Testis (tissue), 2 donors: ENCODE measurements at regions not wholly inside any gene's neighbourhood (a gene's known extent, or its start where the extent isn't known, plus 50 kb on each side); places are given as distances from the start of the nearest gene placed in this dataset.
A peak's percentile ranks its signal among the peaks of the same experiment; 100 is the strongest.

ENCODE experiments used
- DNase-seq: peaks from one replicate; pipeline ENCODE4 v3.0.0-alpha.2; 2019
- H3K27ac ChIP-seq, 2 donors: fragments of 200-600 bp; sonication (generic); one replicate each; pipeline ENCODE4 v1.5.1; 2019
- H3K27me3 ChIP-seq: fragments of 200-600 bp; sonication (generic); one replicate; pipeline ENCODE4 v1.5.1; 2019
- H3K36me3 ChIP-seq: fragments of 200-600 bp; sonication (generic); one replicate; pipeline ENCODE4 v1.5.1; 2017; ENCODE audit warnings: low read depth; ENCODE audit errors: missing control alignments
- H3K4me1 ChIP-seq: fragments of 200-600 bp; sonication (generic); one replicate; pipeline ENCODE4 v1.5.1; 2019
- H3K4me3 ChIP-seq, 2 donors: fragments of 200-600 bp; sonication (generic); one replicate each; pipeline ENCODE4 v1.5.1; 2017 to 2019
- H3K9me3 ChIP-seq: fragments of 200-600 bp; sonication (generic); one replicate; pipeline ENCODE4 v1.5.1; 2017
- POLR2A ChIP-seq: fragments of 450-650 bp; IDR thresholded peaks from one replicate; pipeline ENCODE4 v1.6.1; 2017; ENCODE audit warnings: antibody characterized with exemption, mild to moderate bottlenecking, moderate library complexity
- WGBS, 2 donors: methylation state at CpG; one replicate each; pipeline ENCODE4 v1.1.5; 2018; 5-methylcytosine and 5-hydroxymethylcytosine counted together
- intact Hi-C: fragments of 100-400 bp; cut with DNase I; formaldehyde crosslinking; loops from one replicate; pipeline ENCODE4 v1.15.1; 2023; ENCODE audit warnings: low total_unique reads
- TF ChIP-seq, protein P1 (sequence below), 3 experiments: fragments of 450-650 bp in 2 of 3; fragments of 200-600 bp in 1 of 3; sonication (generic) in 1 of 3; IDR thresholded peaks; one replicate each; pipeline ENCODE4 v1.5.1; 2016 to 2019; ENCODE audit warnings: antibody characterized with exemption in 3 of 3, mild to moderate bottlenecking in 2 of 3, moderate library complexity in 1 of 3

DNA sequence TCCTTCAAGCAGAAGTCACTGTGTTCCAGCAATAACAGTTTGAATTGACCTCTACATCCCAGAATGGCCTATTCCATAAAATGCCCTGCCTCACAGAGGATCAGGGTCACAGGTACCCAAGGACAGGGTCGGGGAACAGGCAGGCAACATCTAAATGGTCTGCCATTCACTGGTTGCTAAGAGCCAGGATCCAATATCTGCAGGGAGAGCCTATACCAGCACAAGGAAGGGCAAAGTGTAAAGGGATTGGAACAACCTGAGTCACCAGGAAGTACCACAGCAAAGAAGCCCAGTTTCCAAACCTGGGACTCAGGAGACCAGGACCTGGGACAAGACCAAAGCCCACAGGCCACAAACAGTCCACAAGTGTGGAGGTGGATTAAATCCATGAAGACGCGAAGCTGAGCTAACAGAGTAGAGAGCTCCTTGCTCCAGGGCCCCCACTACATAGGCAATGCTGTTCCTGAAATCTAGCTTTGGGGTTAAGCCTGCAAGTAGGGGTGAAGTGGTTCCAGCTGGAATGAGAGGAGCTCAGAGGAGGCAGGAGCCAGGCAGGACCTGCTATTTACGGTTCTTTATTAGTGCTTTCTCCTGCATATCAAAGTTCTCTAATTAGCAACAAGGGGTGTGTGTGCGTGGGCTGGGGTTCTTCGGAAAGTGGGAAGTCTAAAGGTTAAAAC, 274.3 kb downstream of the BCL11B start:
- intact Hi-C loops, result no loop called here
- no peak overlapping the region for H3K27ac ChIP-seq
- 65 to 79% methylated on average over 6 of the region's 6 CpGs for WGBS, 2 donors
- H3K4me1 ChIP-seq, result no peaks in the 10 kb centered on the region
- no peaks in the 10 kb centered on the region for H3K36me3 ChIP-seq
- no peak for TF ChIP-seq POLR2A
- TF ChIP-seq, protein P1, sequence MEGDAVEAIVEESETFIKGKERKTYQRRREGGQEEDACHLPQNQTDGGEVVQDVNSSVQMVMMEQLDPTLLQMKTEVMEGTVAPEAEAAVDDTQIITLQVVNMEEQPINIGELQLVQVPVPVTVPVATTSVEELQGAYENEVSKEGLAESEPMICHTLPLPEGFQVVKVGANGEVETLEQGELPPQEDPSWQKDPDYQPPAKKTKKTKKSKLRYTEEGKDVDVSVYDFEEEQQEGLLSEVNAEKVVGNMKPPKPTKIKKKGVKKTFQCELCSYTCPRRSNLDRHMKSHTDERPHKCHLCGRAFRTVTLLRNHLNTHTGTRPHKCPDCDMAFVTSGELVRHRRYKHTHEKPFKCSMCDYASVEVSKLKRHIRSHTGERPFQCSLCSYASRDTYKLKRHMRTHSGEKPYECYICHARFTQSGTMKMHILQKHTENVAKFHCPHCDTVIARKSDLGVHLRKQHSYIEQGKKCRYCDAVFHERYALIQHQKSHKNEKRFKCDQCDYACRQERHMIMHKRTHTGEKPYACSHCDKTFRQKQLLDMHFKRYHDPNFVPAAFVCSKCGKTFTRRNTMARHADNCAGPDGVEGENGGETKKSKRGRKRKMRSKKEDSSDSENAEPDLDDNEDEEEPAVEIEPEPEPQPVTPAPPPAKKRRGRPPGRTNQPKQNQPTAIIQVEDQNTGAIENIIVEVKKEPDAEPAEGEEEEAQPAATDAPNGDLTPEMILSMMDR (IDR thresholded peaks at IDR 0.05), result no peak
- no peak for DNase-seq
- H3K9me3 ChIP-seq, result no peaks in the 10 kb centered on the region
- H3K27me3 ChIP-seq, result no peaks in the 10 kb centered on the region
- no peak overlapping the region for H3K4me3 ChIP-seq

DNA sequence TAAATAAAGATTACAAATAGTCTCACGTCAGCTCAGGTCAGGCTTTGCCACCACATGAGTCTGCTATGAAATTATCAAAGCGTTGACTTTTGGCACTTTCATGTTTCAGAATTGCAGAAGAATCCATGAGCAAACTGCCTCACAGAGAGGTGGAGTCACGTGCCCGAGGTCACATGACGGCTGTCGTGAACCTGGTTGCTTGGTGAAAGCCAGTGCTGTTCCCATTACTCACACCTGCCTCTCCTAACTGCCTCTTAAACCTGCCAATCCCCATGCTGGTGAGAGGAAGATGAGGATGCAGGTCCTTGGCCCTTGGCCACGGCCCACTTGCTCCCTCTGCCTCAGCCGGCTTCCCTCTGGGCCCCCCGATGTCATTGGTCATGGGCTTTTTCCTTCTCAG, 272.7 kb downstream of the BCL11B start:
- Histone ChIP-seq H3K27me3 (no peaks in the 10 kb centered on the region), H3K4me1 (no peaks in the 10 kb centered on the region), H3K36me3 (no peaks in the 10 kb centered on the region), H3K9me3 (no peaks in the 10 kb centered on the region), H3K27ac (no peak overlapping the region), H3K4me3 (no peak overlapping the region)
- TF ChIP-seq, protein P1 (IDR thresholded peaks at IDR 0.05), result no peak
- no peak for DNase-seq
- intact Hi-C loops, result no loop called here
- 77 to 78% methylated on average over 9 of the region's 9 CpGs for WGBS, 2 donors

DNA sequence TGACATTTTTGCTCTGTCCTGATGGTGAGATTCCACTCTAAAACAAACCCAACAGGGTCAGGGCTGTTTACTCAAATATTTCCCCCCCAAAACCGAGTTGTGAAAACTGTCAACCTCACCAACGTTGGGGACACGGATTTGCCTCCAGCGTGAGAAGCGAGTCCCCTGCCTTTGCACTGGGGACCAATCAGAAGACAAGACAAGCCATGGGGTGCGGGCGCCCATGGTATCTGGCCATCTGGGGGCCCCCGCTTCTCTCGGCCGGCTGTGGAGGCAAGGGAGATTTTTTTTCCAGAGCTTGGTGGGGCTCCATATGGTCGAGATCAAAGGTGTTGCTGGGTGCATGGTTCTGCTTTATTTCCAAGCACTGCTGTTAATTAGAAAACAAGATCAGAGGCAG, 272.1 kb downstream of the BCL11B start:
- TF ChIP-seq, protein P1 (IDR thresholded peaks at IDR 0.05), result no peak
- no peak for TF ChIP-seq POLR2A
- WGBS, 2 donors, result 78 to 79% methylated on average over 11 of the region's 11 CpGs

DNA sequence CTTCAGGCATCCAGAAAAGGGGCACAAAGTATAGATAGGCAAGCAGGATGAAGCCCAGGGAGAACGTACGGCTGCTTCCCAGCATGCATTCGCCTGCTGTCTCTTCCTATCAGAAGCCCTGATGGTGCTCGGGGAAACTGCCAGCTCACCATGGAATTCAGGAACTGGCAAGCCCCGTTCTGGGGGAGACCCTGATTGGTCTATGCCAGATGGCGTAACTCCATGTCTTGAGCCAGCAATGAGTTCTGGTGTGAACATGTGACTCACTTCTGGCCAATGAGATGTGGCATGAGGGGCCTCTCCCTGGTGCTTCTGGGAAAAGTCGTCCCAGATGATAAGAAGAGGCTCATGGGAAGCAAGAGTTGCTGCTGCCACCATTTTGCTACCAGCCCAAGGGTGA, 270.8 kb downstream of the BCL11B start:
- Histone ChIP-seq H3K9me3 (no peaks in the 10 kb centered on the region), H3K27me3 (no peaks in the 10 kb centered on the region), H3K4me3 (peak overlapping the region; percentile 1 to 39), H3K4me1 (no peaks in the 10 kb centered on the region), H3K36me3 (no peaks in the 10 kb centered on the region), H3K27ac (no peak overlapping the region)
- peak; percentile 73 for DNase-seq
- intact Hi-C loops, result no loop called here
- 60% methylated on average over 7 of the region's 7 CpGs; no CpG with 5 or more reads in 1 of the 2 donors for WGBS, 2 donors
- TF ChIP-seq, protein P1 (IDR thresholded peaks at IDR 0.05), result no peak
- no peak for TF ChIP-seq POLR2A

More for the DNA sequence above, 272.1 kb downstream of the BCL11B start:
- H3K4me3 ChIP-seq, result no peak overlapping the region
- no peaks in the 10 kb centered on the region for H3K36me3 ChIP-seq
- H3K27me3 ChIP-seq, result no peaks in the 10 kb centered on the region
- intact Hi-C loops, result no loop called here
- H3K4me1 ChIP-seq, result no peaks in the 10 kb centered on the region
- no peaks in the 10 kb centered on the region for H3K9me3 ChIP-seq
- no peak for DNase-seq
- no peak overlapping the region for H3K27ac ChIP-seq

DNA sequence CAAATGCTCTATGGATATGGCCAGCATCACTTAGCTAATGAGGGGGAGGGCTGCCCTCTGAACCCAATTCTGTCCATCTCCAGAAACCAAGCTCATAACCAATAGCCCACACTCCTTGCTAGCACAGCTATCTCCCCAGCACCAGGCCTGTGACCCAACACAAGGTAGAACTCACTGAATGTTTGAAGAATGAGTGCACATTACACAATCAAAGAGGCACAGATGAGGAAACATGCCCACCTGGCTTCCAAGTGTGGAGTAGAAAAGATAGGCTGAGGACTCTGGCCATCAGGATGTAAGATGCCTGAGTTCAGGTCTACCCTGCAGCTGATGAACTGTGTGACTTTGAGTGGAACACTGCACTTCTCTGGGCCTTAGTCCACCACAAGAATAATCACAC, 268.4 kb downstream of the BCL11B start:
- intact Hi-C loops, result no loop called here
- H3K27me3 ChIP-seq, result no peaks in the 10 kb centered on the region

More for the DNA sequence above, 268.4 kb downstream of the BCL11B start:
- Histone ChIP-seq H3K4me1 (no peaks in the 10 kb centered on the region), H3K9me3 (no peaks in the 10 kb centered on the region), H3K27ac (no peak overlapping the region), H3K36me3 (no peaks in the 10 kb centered on the region), H3K4me3 (no peak overlapping the region)
- TF ChIP-seq, protein P1 (IDR thresholded peaks at IDR 0.05), result no peak
- no peak for TF ChIP-seq POLR2A
- no peak for DNase-seq
